HK-2 (cell line): ENCODE measurements at regions not wholly inside any gene's neighbourhood (a gene's known extent, or its start where the extent isn't known, plus 50 kb on each side); places are given as distances from the start of the nearest gene placed in this dataset.
"Not testable (repeated sequence)": the region's sequence is repeated elsewhere in the genome, so short reads cannot be mapped to it uniquely, and the experiment has no call there.

Experiments used
- DNase-seq: peaks from one replicate; pipeline ENCODE4 v3.0.0-alpha.2; 2018; ENCODE audit not compliant: unreplicated experiment

- DNase-seq, result no peak
These were observed 106.7 kb downstream of the LEPR start for GRCh38 chr1:65527190-65527589.

GRCh38 chr1:65527707-65528503 is 107.4 kb downstream of the LEPR start:
- DNase-seq, result no peak

GRCh38 chr1:65531972-65532570 is 111.6 kb downstream of the LEPR start:
- no peak for DNase-seq

- no peak for DNase-seq
These were observed 115.5 kb downstream of the LEPR start for GRCh38 chr1:65535981-65536380.

GRCh38 chr1:65538086-65538485 is 117.6 kb downstream of the LEPR start:
- no peak for DNase-seq

- DNase-seq, result no peak
These were observed 118.2 kb downstream of the LEPR start for GRCh38 chr1:65538664-65539063.

GRCh38 chr1:65539266-65540131 is 119.0 kb downstream of the LEPR start:
- peak; percentile 2 for DNase-seq

- DNase-seq, result no peak
These were observed 120.7 kb downstream of the LEPR start for GRCh38 chr1:65541161-65541560.

GRCh38 chr1:65541865-65542264 is 121.4 kb downstream of the LEPR start:
- no peak for DNase-seq

- DNase-seq, result not testable (repeated sequence)
These were observed 122.1 kb downstream of the LEPR start for GRCh38 chr1:65542592-65542991.

GRCh38 chr1:65550306-65551010 is 130.0 kb downstream of the LEPR start:
- not testable (repeated sequence) for DNase-seq

GRCh38 chr1:65552484-65552883 is 132.0 kb downstream of the LEPR start:
- DNase-seq, result not testable (repeated sequence)

GRCh38 chr1:65554086-65554764 is 133.8 kb downstream of the LEPR start:
- DNase-seq, result not testable (repeated sequence)

- DNase-seq, result no peak
These were observed 134.4 kb downstream of the LEPR start for GRCh38 chr1:65554829-65555228.

- no peak for DNase-seq
These were observed 137.7 kb downstream of the LEPR start for GRCh38 chr1:65558215-65558614.

- no peak for DNase-seq
These were observed 144.0 kb downstream of the LEPR start for GRCh38 chr1:65564493-65564892.

GRCh38 chr1:65568285-65568684 is 147.8 kb downstream of the LEPR start:
- DNase-seq, result no peak

- no peak for DNase-seq
These were observed 152.4 kb downstream of the LEPR start for GRCh38 chr1:65572701-65573421.

GRCh38 chr1:65577278-65577677 is 156.8 kb downstream of the LEPR start:
- DNase-seq, result no peak

GRCh38 chr1:65577982-65578381 is 157.5 kb downstream of the LEPR start:
- DNase-seq, result not testable (repeated sequence)

- no peak for DNase-seq
These were observed 160.7 kb downstream of the LEPR start for GRCh38 chr1:65581119-65581518.
